ENCODE measurements at regions not wholly inside any gene's neighbourhood (a gene's known extent, or its start where the extent isn't known, plus 50 kb on each side); places are given as distances from the start of the nearest gene placed in this dataset.
A peak's percentile ranks its signal among the peaks of the same experiment; 100 is the strongest.

- Histone ChIP-seq H3K36me3 (no peaks in the 10 kb centered on the region), H3K4me1 (peaks cover 20% of the 10 kb centered on the region), H3K4me3 (no peak overlapping the region), H3K9me3 (no peaks in the 10 kb centered on the region), H3K27me3 (no peaks in the 10 kb centered on the region), H3K27ac (no peak overlapping the region)
- no peak for DNase-seq (ENCODE audit: extremely low spot score in 2 of 2)
- TF ChIP-seq POLR2A (IDR thresholded peaks at IDR 0.05) (no peak), POLR2AphosphoS5 (IDR thresholded peaks at IDR 0.05; ENCODE audit: insufficient read depth in 1 of 2, low read depth in 1 of 2) (peak in 1 of 2 donors; percentile 11), CTCF (IDR thresholded peaks at IDR 0.05) (peak in 2 of 3 experiments; percentile 37 to 59)
- intact Hi-C loops (cut with DNase I): no loop called here
Observed at GRCh38 chr12:65602610-65603295, 221.5 kb upstream of the HMGA2 start.

GRCh38 chr12:65603438-65604351 is 220.6 kb upstream of the HMGA2 start:
- intact Hi-C loops (cut with DNase I): no loop called here
- H3K9me3 ChIP-seq: no peaks in the 10 kb centered on the region
- TF ChIP-seq CTCF (IDR thresholded peaks at IDR 0.05) (no peak), POLR2A (IDR thresholded peaks at IDR 0.05) (no peak), POLR2AphosphoS5 (IDR thresholded peaks at IDR 0.05; ENCODE audit: insufficient read depth in 1 of 2, low read depth in 1 of 2) (no peak)
- H3K4me3 ChIP-seq: no peak overlapping the region
- DNase-seq (ENCODE audit: extremely low spot score in 2 of 2): no peak
- H3K36me3 ChIP-seq: no peaks in the 10 kb centered on the region
- peaks cover 20% of the 10 kb centered on the region for H3K4me1 ChIP-seq
- H3K27me3 ChIP-seq: no peaks in the 10 kb centered on the region
- H3K27ac ChIP-seq: no peak overlapping the region

- Histone ChIP-seq H3K27ac (no peak overlapping the region), H3K4me1 (peaks cover 20% of the 10 kb centered on the region), H3K4me3 (no peak overlapping the region), H3K9me3 (no peaks in the 10 kb centered on the region), H3K27me3 (no peaks in the 10 kb centered on the region), H3K36me3 (no peaks in the 10 kb centered on the region)
- DNase-seq (ENCODE audit: extremely low spot score in 2 of 2): no peak
- no peak for TF ChIP-seq POLR2A (IDR thresholded peaks at IDR 0.05)
- no peak for TF ChIP-seq CTCF (IDR thresholded peaks at IDR 0.05)
- TF ChIP-seq POLR2AphosphoS5 (IDR thresholded peaks at IDR 0.05; ENCODE audit: insufficient read depth in 1 of 2, low read depth in 1 of 2): no peak
- intact Hi-C loops (cut with DNase I): no loop called here
Observed at GRCh38 chr12:65605019-65605418, 219.3 kb upstream of the HMGA2 start.

DNA sequence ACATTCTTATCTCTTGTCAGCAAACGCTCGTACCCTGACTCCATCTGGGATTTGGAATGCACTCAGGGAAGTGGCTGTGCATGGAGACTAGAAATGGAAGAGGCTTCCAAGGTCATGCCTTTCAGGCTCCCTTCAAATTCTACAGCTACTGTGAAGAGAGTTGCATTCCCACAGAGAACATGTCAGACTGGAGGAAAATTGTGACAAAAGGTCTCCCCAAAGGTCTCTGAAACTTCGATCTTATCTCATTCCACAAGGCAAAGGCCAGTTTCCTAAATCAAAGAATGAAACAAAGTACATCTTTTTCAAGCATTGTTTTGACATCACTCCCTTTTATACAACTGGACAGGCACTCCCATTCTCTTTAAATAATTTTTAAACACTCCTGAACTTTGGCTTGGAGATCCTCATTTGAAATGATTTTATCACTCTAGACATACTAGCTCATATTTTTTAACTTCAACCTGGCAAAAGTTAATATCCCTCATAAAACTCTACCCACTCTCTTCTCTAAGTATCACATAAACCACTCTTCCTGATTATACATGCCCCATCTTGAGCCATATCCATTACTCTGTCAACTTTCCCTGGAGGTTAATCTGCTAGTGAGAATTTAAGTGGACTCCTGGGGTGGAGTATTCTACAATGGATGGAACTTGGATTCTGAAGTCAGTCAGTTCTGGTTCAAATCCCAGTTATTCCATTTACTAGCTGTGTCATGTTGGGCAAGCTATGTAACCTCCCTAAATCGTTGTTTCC is 218.1 kb upstream of the HMGA2 start:
- H3K9me3 ChIP-seq: no peaks in the 10 kb centered on the region
- peaks cover 20% of the 10 kb centered on the region for H3K4me1 ChIP-seq
- H3K27ac ChIP-seq: no peak overlapping the region
- no peak for DNase-seq (ENCODE audit: extremely low spot score in 2 of 2)
- no peak for TF ChIP-seq POLR2AphosphoS5 (IDR thresholded peaks at IDR 0.05; ENCODE audit: insufficient read depth in 1 of 2, low read depth in 1 of 2)
- no peak for TF ChIP-seq CTCF (IDR thresholded peaks at IDR 0.05)
- TF ChIP-seq POLR2A (IDR thresholded peaks at IDR 0.05): no peak
- H3K4me3 ChIP-seq: no peak overlapping the region
- H3K36me3 ChIP-seq: no peaks in the 10 kb centered on the region
- no peaks in the 10 kb centered on the region for H3K27me3 ChIP-seq
- intact Hi-C loops (cut with DNase I): no loop called here

All from vagina (tissue), 2 donors.